GM13976 (cell line): ENCODE measurements at regions not wholly inside any gene's neighbourhood (a gene's known extent, or its start where the extent isn't known, plus 50 kb on each side); places are given as distances from the start of the nearest gene placed in this dataset.

Experiments used
- DNase-seq: peaks from one replicate; pipeline ENCODE4 v3.0.0; 2012; ENCODE audit warnings: low spot score
- in situ Hi-C: fragments of 300-500 bp; cut with MboI; formaldehyde crosslinking; loops from one replicate; pipeline ENCODE4 v1.12.0; 2022; ENCODE audit warnings: low sequenced_read_pairs, mixed read lengths, inconsistent platforms; ENCODE audit not compliant: unreplicated experiment
- TF ChIP-seq, protein P1 (sequence below): IDR thresholded peaks from 2 replicates; pipeline ENCODE4 v1.5.1; 2012; ENCODE audit warnings: borderline replicate concordance, mild to moderate bottlenecking; ENCODE audit not compliant: insufficient read depth; ENCODE audit errors: extremely low read depth, missing control alignments, control extremely low read depth

- in situ Hi-C loops, result loop anchor here (25.0 kb wide), 1 partner anchor 638 kb away; no protein-coding TSS in a partner anchor
- TF ChIP-seq, protein P1, sequence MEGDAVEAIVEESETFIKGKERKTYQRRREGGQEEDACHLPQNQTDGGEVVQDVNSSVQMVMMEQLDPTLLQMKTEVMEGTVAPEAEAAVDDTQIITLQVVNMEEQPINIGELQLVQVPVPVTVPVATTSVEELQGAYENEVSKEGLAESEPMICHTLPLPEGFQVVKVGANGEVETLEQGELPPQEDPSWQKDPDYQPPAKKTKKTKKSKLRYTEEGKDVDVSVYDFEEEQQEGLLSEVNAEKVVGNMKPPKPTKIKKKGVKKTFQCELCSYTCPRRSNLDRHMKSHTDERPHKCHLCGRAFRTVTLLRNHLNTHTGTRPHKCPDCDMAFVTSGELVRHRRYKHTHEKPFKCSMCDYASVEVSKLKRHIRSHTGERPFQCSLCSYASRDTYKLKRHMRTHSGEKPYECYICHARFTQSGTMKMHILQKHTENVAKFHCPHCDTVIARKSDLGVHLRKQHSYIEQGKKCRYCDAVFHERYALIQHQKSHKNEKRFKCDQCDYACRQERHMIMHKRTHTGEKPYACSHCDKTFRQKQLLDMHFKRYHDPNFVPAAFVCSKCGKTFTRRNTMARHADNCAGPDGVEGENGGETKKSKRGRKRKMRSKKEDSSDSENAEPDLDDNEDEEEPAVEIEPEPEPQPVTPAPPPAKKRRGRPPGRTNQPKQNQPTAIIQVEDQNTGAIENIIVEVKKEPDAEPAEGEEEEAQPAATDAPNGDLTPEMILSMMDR, result no peak
- no peak for DNase-seq
These were observed 59.2 kb upstream of the STK32A start for GRCh38 chr5:147175516-147176097.

GRCh38 chr5:147176422-147176821, 58.4 kb upstream of the STK32A start:
- in situ Hi-C loops, result loop anchor here (25.0 kb wide), 1 partner anchor 639 kb away; no protein-coding TSS in a partner anchor
- TF ChIP-seq, protein P1, result no peak
- DNase-seq, result no peak

GRCh38 chr5:147177125-147177840, 57.5 kb upstream of the STK32A start:
- DNase-seq, result no peak
- TF ChIP-seq, protein P1, result no peak
- in situ Hi-C loops, result loop anchor here (25.0 kb wide), 1 partner anchor 640 kb away; no protein-coding TSS in a partner anchor

GRCh38 chr5:147179562-147180147, 55.2 kb upstream of the STK32A start:
- TF ChIP-seq, protein P1, result no peak
- in situ Hi-C loops, result loop anchor here (25.0 kb wide), 1 partner anchor 642 kb away; no protein-coding TSS in a partner anchor
- no peak for DNase-seq

DNA sequence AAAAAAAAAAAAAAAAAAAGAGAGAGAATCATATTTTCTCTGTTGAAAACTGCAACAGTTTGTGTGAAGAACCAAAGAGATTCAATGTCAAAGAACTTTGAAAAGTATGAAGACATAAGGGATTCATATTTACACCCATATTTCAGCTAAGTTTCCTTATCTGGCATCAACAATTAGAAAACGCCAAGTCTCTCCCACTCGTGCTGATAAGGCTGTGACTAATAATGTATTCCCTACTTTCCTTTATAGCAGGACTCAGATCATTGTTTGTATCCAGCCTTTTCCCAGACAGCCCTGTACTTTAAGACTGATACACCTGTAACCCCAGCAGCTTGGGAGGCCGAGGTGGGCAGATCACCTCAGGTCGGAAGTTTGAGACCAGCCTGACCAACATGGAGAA, 54.1 kb upstream of the STK32A start:
- TF ChIP-seq, protein P1, result no peak
- in situ Hi-C loops, result loop anchor here (25.0 kb wide), 1 partner anchor 643 kb away; no protein-coding TSS in a partner anchor
- no peak for DNase-seq
